Globus pallidus (tissue), 1 donor: ENCODE measurements at regions not wholly inside any gene's neighbourhood (a gene's known extent, or its start where the extent isn't known, plus 50 kb on each side); places are given as distances from the start of the nearest gene placed in this dataset.

Experiments
- DNase-seq: peaks from one replicate; pipeline ENCODE4 v3.0.0-alpha.2; 2015; ENCODE audit warnings: low spot score

GRCh38 chr2:120675460-120676130, 60.1 kb upstream of the GLI2 start:
- DNase-seq, result no peak

- DNase-seq, result no peak
Measured at GRCh38 chr2:120677221-120677620, 58.4 kb upstream of the GLI2 start.

- DNase-seq, result no peak
Measured at GRCh38 chr2:120677696-120678247, 57.9 kb upstream of the GLI2 start.

GRCh38 chr2:120678251-120678650, 57.4 kb upstream of the GLI2 start:
- no peak for DNase-seq

- DNase-seq, result no peak
Measured at GRCh38 chr2:120678926-120679325, 56.7 kb upstream of the GLI2 start.

GRCh38 chr2:120679526-120679925, 56.1 kb upstream of the GLI2 start:
- no peak for DNase-seq

GRCh38 chr2:120680136-120680761, 55.4 kb upstream of the GLI2 start:
- DNase-seq, result peak; percentile 80

GRCh38 chr2:120681181-120681580, 54.5 kb upstream of the GLI2 start:
- DNase-seq, result no peak

- no peak for DNase-seq
Measured at GRCh38 chr2:120681696-120682288, 53.9 kb upstream of the GLI2 start.

- no peak for DNase-seq
Measured at GRCh38 chr2:120682654-120683053, 53.0 kb upstream of the GLI2 start.

- no peak for DNase-seq
Measured at GRCh38 chr2:120683081-120683480, 52.6 kb upstream of the GLI2 start.

- DNase-seq, result no peak
Measured at GRCh38 chr2:120683701-120684100, 52.0 kb upstream of the GLI2 start.

GRCh38 chr2:120684289-120685065, 51.2 kb upstream of the GLI2 start:
- DNase-seq, result no peak

GRCh38 chr2:120685066-120685973, 50.3 kb upstream of the GLI2 start:
- DNase-seq, result no peak
